Mucosa of descending colon (tissue), 3 donors: ENCODE measurements at regions not wholly inside any gene's neighbourhood (a gene's known extent, or its start where the extent isn't known, plus 50 kb on each side); places are given as distances from the start of the nearest gene placed in this dataset.

Experiments
- ATAC-seq: fragments of 200-7000 bp; cut with Tn5 transposase; one replicate; pipeline ENCODE4 v1.9.1; 2020; ENCODE audit warnings: mild to moderate bottlenecking, moderate library complexity
- DNase-seq, 3 donors: peaks; one replicate each; pipeline ENCODE4 v3.0.0-alpha.2; 2020
- H3K36me3 ChIP-seq: fragments of 200-600 bp; one replicate; pipeline ENCODE4 v1.8.0; 2021; ENCODE audit warnings: low read depth, mild to moderate bottlenecking
- H3K4me1 ChIP-seq: fragments of 200-600 bp; one replicate; pipeline ENCODE4 v1.8.0; 2021; ENCODE audit warnings: low read depth, mild to moderate bottlenecking
- H3K4me3 ChIP-seq: fragments of 200-600 bp; one replicate; pipeline ENCODE4 v1.8.0; 2021; ENCODE audit warnings: mild to moderate bottlenecking
- H3K9me3 ChIP-seq: fragments of 200-600 bp; one replicate; pipeline ENCODE4 v1.8.0; 2021; ENCODE audit warnings: mild to moderate bottlenecking
- intact Hi-C, 2 donors: fragments of 100-400 bp; cut with DNase I in 1 of 2; cut with micrococcal nuclease in 1 of 2; formaldehyde crosslinking; loops; one replicate each; pipeline versions ENCODE4 v1.11.0 to v1.11.1; 2022; cut with DNase I, micrococcal nuclease
- TF ChIP-seq, protein P1 (sequence below): fragments of 200-600 bp; IDR thresholded peaks from one replicate; pipeline ENCODE4 v1.8.0; 2022; ENCODE audit warnings: antibody characterized with exemption, mild to moderate bottlenecking
- donor health status: DM: no; HTN: no; CAD: no; lungs with moderate emphysema.
- donor health status: DM: no; HTN: no; CAD: no.
- donor health status: DM: no; HTN: yes; CAD: no.

DNA sequence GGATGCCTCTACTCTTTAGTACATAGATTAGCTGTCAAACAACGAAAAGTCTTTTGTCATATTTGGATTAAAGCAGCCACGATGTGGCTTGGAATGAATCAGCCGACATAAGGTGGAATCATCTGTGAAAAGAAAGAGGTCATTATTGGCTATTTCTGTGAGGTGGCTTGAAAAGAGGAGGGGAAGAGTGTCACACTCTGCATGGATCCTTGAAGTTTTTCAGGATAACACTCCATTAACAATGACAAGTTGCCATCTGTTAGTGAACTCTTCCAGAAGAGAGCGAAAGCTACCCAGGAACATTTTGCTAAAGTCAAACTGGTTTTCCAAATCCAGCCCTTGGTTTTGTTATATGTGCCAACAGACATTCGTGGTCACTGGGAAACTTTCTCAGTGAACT is 1604.8 kb downstream of the OLFM4 start:
- TF ChIP-seq, protein P1, sequence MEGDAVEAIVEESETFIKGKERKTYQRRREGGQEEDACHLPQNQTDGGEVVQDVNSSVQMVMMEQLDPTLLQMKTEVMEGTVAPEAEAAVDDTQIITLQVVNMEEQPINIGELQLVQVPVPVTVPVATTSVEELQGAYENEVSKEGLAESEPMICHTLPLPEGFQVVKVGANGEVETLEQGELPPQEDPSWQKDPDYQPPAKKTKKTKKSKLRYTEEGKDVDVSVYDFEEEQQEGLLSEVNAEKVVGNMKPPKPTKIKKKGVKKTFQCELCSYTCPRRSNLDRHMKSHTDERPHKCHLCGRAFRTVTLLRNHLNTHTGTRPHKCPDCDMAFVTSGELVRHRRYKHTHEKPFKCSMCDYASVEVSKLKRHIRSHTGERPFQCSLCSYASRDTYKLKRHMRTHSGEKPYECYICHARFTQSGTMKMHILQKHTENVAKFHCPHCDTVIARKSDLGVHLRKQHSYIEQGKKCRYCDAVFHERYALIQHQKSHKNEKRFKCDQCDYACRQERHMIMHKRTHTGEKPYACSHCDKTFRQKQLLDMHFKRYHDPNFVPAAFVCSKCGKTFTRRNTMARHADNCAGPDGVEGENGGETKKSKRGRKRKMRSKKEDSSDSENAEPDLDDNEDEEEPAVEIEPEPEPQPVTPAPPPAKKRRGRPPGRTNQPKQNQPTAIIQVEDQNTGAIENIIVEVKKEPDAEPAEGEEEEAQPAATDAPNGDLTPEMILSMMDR = no peak
- ATAC-seq = no peak
- intact Hi-C loops = no loop called here

GRCh38 chr13:54636231-54636630 is 1607.6 kb downstream of the OLFM4 start:
- TF ChIP-seq, protein P1 = no peak
- DNase-seq = no peak
- intact Hi-C loops = no loop called here
- Histone ChIP-seq H3K9me3 (peaks cover 24% of the 10 kb centered on the region), H3K36me3 (no peaks in the 10 kb centered on the region), H3K4me3 (no peak overlapping the region), H3K4me1 (no peaks in the 10 kb centered on the region)
- no peak for ATAC-seq

More for the DNA sequence above, 1604.8 kb downstream of the OLFM4 start:
- H3K4me1 ChIP-seq = no peaks in the 10 kb centered on the region
- no peak for DNase-seq
- H3K4me3 ChIP-seq = no peak overlapping the region
- H3K9me3 ChIP-seq = peaks cover 24% of the 10 kb centered on the region
- H3K36me3 ChIP-seq = no peaks in the 10 kb centered on the region

DNA sequence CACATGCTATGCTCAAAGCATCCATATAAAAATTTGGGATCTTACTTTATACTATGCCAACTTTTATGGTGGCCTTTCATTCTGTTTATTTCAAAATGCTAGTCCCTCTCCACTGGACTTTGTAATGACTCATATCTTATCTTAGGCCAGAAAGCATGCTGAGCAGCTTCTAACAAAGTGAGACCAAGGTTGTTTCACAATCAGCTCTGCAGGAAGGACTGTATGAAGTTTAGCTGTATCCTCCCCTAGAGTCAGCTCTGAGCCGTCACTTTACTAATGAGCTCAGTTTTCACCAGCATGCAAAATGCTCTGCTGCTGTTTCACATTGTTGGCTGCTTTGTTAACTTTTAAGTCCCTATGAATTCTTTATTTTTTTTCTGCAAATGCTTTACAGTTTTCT is 1608.8 kb downstream of the OLFM4 start:
- TF ChIP-seq, protein P1 = no peak
- Histone ChIP-seq H3K36me3 (no peaks in the 10 kb centered on the region), H3K9me3 (peaks cover 23% of the 10 kb centered on the region), H3K4me1 (no peaks in the 10 kb centered on the region), H3K4me3 (no peak overlapping the region)
- intact Hi-C loops = no loop called here
- DNase-seq (no peak), ATAC-seq (no peak)

DNA sequence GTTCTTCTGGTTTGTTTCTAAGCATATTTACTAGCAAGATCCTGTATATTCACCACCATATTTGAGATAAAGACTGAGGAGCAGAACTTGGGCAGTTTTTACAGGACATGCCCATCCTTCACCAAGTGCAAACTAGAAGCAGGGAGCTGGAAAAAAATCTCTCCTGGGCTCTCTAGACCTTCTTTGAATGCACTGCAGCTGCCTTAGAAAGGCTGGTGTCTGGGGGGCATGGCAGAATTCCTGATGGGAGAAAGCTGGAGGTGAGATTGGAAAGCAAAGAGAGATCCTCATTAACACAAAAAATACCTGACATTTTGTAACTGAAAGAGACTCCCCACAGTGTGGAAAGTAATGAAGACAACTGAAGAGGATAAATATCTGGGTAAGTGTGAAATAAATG is 1612.1 kb downstream of the OLFM4 start:
- TF ChIP-seq, protein P1 = no peak
- H3K4me3 ChIP-seq = no peak overlapping the region
- H3K36me3 ChIP-seq = no peaks in the 10 kb centered on the region
- DNase-seq = no peak
- no peak for ATAC-seq
- peaks cover 14% of the 10 kb centered on the region for H3K9me3 ChIP-seq
- intact Hi-C loops = no loop called here
- no peaks in the 10 kb centered on the region for H3K4me1 ChIP-seq

DNA sequence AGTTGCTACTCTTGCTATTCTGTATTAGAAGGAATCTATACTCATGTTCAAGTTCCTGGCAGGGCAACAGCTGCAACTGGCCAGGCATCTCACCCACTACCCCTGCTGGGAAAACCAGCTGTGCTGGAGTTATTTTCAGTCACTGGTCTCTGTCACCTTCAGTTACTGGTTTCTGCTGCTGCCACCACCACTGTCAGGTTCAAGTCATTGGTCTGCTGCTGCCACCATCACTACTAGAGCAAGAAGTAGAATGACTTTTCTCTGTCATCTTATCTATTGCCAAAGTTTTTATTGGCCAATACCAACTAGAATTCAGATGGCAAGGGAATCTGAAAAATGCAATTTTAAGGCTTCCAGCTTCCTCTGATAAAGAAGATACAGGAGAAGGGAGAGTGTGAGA is 1615.2 kb downstream of the OLFM4 start:
- Histone ChIP-seq H3K36me3 (no peaks in the 10 kb centered on the region), H3K4me1 (no peaks in the 10 kb centered on the region), H3K9me3 (peaks cover 10% of the 10 kb centered on the region), H3K4me3 (no peak overlapping the region)
- DNase-seq (no peak), ATAC-seq (no peak)
- intact Hi-C loops = no loop called here
- TF ChIP-seq, protein P1 = no peak

DNA sequence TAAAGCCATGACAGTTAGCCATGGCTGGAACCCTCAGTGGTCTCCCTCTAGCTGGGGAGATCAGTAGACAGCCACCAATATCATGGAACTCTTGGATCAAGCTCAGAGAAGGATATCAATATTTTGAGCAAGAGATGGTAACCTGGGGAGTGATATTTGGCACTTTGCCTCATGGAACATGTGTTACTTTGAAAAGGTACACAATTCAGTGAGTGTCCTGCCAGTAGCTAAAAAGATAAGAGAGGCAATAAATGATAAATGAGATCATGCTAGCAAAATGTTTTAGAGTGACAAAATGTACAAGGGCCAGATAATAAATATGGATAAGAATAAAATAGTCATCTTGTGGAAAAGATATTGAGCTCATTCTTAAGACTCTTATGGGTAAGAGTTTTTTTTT is 1618.7 kb downstream of the OLFM4 start:
- intact Hi-C loops = no loop called here
- Histone ChIP-seq H3K4me3 (no peak overlapping the region), H3K4me1 (no peaks in the 10 kb centered on the region), H3K9me3 (peaks cover 17% of the 10 kb centered on the region), H3K36me3 (no peaks in the 10 kb centered on the region)
- no peak for DNase-seq
- TF ChIP-seq, protein P1 = no peak
- ATAC-seq = no peak
